ENCODE measurements at regions not wholly inside any gene's neighbourhood (a gene's known extent, or its start where the extent isn't known, plus 50 kb on each side); places are given as distances from the start of the nearest gene placed in this dataset.
A peak's percentile ranks its signal among the peaks of the same experiment; 100 is the strongest.
"Not testable (repeated sequence)": the region's sequence is repeated elsewhere in the genome, so short reads cannot be mapped to it uniquely, and the experiment has no call there.

DNA sequence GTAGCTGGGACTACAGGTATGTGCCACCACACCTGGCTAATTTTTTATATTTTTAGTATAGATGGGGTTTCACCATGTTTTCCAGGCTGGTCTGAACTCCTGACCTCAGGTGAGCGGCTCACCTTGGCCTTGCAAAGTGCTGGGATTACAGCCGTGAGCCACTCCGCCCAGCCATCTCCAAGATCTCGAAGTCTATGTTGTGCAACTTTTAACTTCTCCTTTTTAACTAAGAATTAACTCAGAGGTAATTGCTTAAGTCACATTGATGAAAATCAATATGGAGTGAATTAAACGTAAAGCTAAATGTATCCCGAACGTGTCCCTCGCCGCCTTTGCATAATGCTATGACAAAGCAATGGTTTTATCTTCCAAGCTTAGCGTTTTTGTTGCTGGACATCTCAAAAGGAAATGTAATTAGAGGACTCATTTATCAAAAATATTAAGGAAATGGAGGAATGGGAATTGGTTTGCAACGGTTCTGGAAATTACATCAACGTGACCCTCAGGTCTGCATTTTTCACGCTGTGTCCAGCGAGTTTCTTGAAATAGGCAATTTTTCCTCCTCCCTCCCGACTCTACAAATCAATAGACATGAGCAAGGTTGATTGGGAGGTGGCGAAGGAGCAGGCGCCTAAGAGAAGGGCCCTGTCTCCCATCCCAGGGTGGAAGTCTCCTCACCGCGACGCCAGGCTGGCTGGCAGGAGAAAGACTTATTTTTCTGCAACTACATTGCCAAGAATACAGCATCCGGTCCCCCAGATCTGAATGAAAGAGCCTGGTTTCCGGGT lies 89.8 kb downstream of the TMEM130 start:
- TF ChIP-seq POLR2AphosphoS5 (IDR thresholded peaks at IDR 0.05; ENCODE audit: low read depth, low read length) (no peak), POLR2A (IDR thresholded peaks at IDR 0.05; ENCODE audit: low read depth, low read length) (no peak), TAF1 (IDR thresholded peaks at IDR 0.05; ENCODE audit: borderline replicate concordance, low read depth, low read length) (no peak)
- FAIRE-seq (no peak), DNase-seq (ENCODE audit: insufficient read length) (no peak)

DNA sequence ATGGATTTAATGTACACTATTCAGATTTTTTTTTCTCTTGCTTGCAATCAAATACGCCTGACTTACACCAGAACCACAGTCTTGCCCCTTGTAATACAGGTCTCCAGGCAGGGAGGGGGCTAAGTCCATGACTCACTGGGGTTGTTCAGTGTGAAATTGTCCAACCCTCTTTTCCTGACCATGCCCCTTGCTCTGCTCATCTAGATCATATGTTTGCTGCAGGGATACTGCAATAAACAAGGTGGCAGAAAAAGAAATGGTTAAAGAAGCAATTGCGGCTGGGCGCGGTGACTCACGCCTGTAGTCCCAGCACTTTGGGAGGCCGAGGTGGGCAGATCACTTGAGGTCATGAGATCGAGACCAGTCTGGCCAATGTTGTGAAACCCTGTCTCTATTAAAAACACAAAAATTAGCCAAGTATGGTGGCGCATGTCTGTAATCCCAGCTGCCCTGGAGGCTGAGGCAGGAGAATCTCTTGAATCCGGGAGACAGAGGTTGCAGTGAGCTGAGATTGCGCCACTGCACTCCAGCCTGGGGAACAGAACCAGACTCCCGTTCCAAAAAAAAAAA lies 85.5 kb downstream of the TMEM130 start:
- TF ChIP-seq POLR2AphosphoS5 (IDR thresholded peaks at IDR 0.05; ENCODE audit: low read depth, low read length) = no peak
- no peak for TF ChIP-seq TAF1 (IDR thresholded peaks at IDR 0.05; ENCODE audit: borderline replicate concordance, low read depth, low read length)
- no peak for TF ChIP-seq POLR2A (IDR thresholded peaks at IDR 0.05; ENCODE audit: low read depth, low read length)
- DNase-seq (ENCODE audit: insufficient read length) = no peak
- no peak for FAIRE-seq

DNA sequence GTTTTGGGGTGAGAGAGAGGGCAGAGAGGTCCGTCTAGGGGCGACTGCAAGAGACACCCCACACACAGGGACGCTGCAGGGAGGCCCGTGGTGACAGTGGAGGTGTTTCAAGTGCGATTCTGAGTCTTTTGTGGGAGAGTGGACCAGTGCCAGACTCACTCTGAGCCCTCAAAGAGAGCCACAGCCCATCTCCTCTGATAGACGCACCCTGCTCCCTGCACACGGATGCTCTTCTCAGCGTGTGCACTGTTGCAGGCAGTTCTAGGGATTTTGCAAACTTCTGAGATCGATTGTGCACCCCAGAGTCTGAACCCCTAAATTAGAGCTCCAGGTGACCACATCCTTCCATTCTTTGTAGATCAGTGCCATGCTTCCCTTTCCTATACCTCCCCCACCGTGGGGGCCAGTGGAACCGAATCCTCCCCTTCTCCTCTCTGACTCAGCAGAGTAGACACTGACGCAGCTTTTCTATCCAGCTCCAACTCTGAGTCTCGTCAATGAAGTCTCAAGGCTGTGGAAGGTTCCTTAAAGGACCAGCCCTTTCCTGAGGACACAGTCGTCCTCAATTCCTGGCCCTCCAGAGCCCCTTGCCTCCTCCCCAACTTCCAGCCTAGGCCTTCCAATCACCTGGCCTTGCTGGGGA lies 83.8 kb downstream of the TMEM130 start:
- FAIRE-seq (no peak), DNase-seq (ENCODE audit: insufficient read length) (no peak)

DNA sequence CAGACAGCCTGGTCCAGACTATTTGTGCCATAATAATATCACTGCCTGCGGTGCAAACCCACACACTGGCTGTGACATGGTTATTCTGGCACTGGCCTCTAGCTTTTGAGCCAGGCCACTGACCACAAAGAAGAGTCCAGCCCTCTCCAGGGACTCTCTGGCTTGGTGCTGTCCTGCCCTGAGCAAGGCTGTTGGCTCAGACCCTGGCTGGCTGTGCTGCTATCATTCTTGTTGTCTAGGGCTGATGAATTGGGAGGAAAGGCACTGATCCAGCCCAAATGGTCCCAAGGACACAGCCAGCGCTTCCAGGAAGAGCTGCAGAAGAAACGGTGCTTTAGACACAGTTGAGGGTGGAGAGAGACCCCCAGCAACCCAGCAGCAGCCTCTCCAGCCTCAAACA lies 80.8 kb downstream of the TMEM130 start:
- DNase-seq (ENCODE audit: insufficient read length) (no peak), FAIRE-seq (no peak)
- no peak for TF ChIP-seq POLR2AphosphoS5 (IDR thresholded peaks at IDR 0.05; ENCODE audit: low read depth, low read length)
- no peak for TF ChIP-seq TAF1 (IDR thresholded peaks at IDR 0.05; ENCODE audit: borderline replicate concordance, low read depth, low read length)

More for the DNA sequence above, 83.8 kb downstream of the TMEM130 start:
- no peak for TF ChIP-seq POLR2A (IDR thresholded peaks at IDR 0.05; ENCODE audit: low read depth, low read length)
- no peak for TF ChIP-seq POLR2AphosphoS5 (IDR thresholded peaks at IDR 0.05; ENCODE audit: low read depth, low read length)
- no peak for TF ChIP-seq TAF1 (IDR thresholded peaks at IDR 0.05; ENCODE audit: borderline replicate concordance, low read depth, low read length)

DNA sequence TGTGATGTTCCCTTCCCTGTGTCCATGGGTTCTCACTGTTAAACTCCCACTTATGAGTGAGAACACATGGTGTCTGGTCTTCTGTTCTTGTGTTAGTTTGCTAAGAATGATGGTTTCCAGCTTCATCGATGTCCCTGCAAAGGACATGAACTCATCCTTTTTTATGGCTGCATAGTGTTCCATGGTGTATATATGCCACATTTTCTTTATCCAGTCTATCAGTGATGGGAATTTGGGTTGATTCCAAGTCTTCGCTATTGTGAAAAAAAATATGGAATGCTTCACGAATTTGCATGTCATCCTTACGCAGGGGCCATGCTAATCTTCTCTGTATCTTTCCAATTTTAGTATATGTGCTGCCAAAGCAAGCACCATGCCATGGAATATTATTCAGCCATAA lies 75.4 kb downstream of the TMEM130 start:
- FAIRE-seq; DNase-seq (ENCODE audit: insufficient read length): not testable (repeated sequence)

DNA sequence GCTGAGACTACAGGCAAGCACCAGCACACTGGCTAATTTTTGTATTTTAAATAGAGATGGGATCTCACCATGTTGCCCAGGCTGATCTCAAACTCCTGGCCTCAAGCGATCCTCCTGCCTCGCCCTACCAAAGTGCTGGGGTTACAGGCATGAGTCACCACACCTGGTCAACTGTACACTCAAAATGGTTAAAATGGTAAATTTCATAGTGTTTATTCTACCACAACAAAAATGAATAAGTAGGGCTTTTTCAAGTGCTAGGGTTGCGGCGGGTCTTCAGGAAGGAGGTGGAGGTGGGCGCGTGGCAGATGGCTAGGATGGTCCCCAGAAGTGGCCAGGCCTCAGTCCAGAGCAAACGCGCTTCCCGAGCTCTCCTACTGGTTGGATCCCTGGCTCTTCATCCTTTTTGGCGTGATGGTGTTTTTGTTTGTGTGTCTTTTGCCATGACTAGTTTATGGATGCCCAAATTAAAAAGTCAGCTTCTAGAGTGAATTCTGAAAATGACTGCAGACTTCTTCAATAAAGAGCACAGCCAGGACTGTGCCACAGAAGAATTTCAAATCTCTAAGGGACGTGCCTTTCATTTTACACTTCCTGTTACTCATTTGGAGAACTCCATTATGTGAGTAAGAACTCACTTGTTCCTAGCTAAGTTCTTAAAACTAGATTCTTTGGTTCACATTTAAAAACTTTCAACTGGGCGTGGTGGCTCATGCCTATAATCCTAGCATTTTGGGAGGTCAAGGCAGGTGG lies 73.9 kb downstream of the TMEM130 start:
- FAIRE-seq = peak; percentile 44
- DNase-seq (ENCODE audit: insufficient read length) = no peak
- TF ChIP-seq TAF1 (IDR thresholded peaks at IDR 0.05; ENCODE audit: borderline replicate concordance, low read depth, low read length) = no peak
- no peak for TF ChIP-seq POLR2A (IDR thresholded peaks at IDR 0.05; ENCODE audit: low read depth, low read length)
- no peak for TF ChIP-seq POLR2AphosphoS5 (IDR thresholded peaks at IDR 0.05; ENCODE audit: low read depth, low read length)
